ENCODE measurements at regions not wholly inside any gene's neighbourhood (a gene's known extent, or its start where the extent isn't known, plus 50 kb on each side); places are given as distances from the start of the nearest gene placed in this dataset.

GRCh38 chr5:110852053-110852452, 113.2 kb downstream of the SLC25A46 start:
- Histone ChIP-seq H3K4me1 (ENCODE audit: control insufficient read depth, extremely low read depth, insufficient read depth, low read length) (peaks cover 24% of the 10 kb centered on the region), H3K9me3 (ENCODE audit: control insufficient read depth, low read depth, low read length) (no peaks in the 10 kb centered on the region), H4K20me1 (ENCODE audit: control insufficient read depth, extremely low read depth, insufficient read depth, low read length) (no peaks in the 10 kb centered on the region), H3K4me2 (ENCODE audit: control insufficient read depth, extremely low read depth, insufficient read depth, low read depth, low read length) (no peak overlapping the region), H3K9me1 (ENCODE audit: control insufficient read depth, extremely low read depth, insufficient read depth, low read length) (no peaks in the 10 kb centered on the region), H3K4me3 (ENCODE audit: control insufficient read depth in 2 of 3, extremely low read depth in 1 of 3, insufficient read depth in 2 of 3, low read depth in 1 of 3, low read length in 3 of 3) (no peak overlapping the region), H3K36me3 (ENCODE audit: control insufficient read depth in 2 of 2, extremely low read depth in 1 of 2, insufficient read depth in 2 of 2, low read length in 2 of 2) (no peaks in the 10 kb centered on the region), H3K79me2 (ENCODE audit: control insufficient read depth, insufficient read depth, low read length) (no peaks in the 10 kb centered on the region), H3K9ac (ENCODE audit: control insufficient read depth, extremely low read depth, insufficient read depth, low read length) (no peak overlapping the region), H3K27ac (ENCODE audit: control insufficient read depth, insufficient read depth, low read length) (no peak overlapping the region), H3K27me3 (ENCODE audit: control insufficient read depth, extremely low read depth, insufficient read depth, low read length) (no peaks in the 10 kb centered on the region), H2AFZ (ENCODE audit: control insufficient read depth, low read length) (no peak overlapping the region)
- no peak for DNase-seq (ENCODE audit: low read depth, low spot score)
- dilution Hi-C loops (cut with MboI; ENCODE audit: extremely low pct_ligation_motif_present, low sequenced_read_pairs) = no loop called here
- TF ChIP-seq EZH2 (IDR thresholded peaks at IDR 0.05; ENCODE audit: low read length) = no peak
- TF ChIP-seq CTCF (optimal IDR thresholded peaks at IDR 0.05 in 1 of 3, IDR thresholded peaks at IDR 0.05 in 1 of 3, conservative IDR thresholded peaks at IDR 0.05 in 1 of 3; ENCODE audit: extremely low read depth in 1 of 3, insufficient read depth in 2 of 3, low read length in 3 of 3) = no peak
- no peak for FAIRE-seq

GRCh38 chr5:110852541-110852940, 113.7 kb downstream of the SLC25A46 start:
- Histone ChIP-seq H3K27me3 (ENCODE audit: control insufficient read depth, extremely low read depth, insufficient read depth, low read length) (no peaks in the 10 kb centered on the region), H3K79me2 (ENCODE audit: control insufficient read depth, insufficient read depth, low read length) (no peaks in the 10 kb centered on the region), H3K4me3 (ENCODE audit: control insufficient read depth in 2 of 3, extremely low read depth in 1 of 3, insufficient read depth in 2 of 3, low read depth in 1 of 3, low read length in 3 of 3) (no peak overlapping the region), H4K20me1 (ENCODE audit: control insufficient read depth, extremely low read depth, insufficient read depth, low read length) (no peaks in the 10 kb centered on the region), H3K27ac (ENCODE audit: control insufficient read depth, insufficient read depth, low read length) (peak overlapping the region; percentile 48), H3K4me1 (ENCODE audit: control insufficient read depth, extremely low read depth, insufficient read depth, low read length) (peaks cover 24% of the 10 kb centered on the region), H3K4me2 (ENCODE audit: control insufficient read depth, extremely low read depth, insufficient read depth, low read depth, low read length) (peak overlapping the region; percentile 79), H3K9me1 (ENCODE audit: control insufficient read depth, extremely low read depth, insufficient read depth, low read length) (no peaks in the 10 kb centered on the region), H3K36me3 (ENCODE audit: control insufficient read depth in 2 of 2, extremely low read depth in 1 of 2, insufficient read depth in 2 of 2, low read length in 2 of 2) (no peaks in the 10 kb centered on the region), H2AFZ (ENCODE audit: control insufficient read depth, low read length) (no peak overlapping the region), H3K9me3 (ENCODE audit: control insufficient read depth, low read depth, low read length) (no peaks in the 10 kb centered on the region), H3K9ac (ENCODE audit: control insufficient read depth, extremely low read depth, insufficient read depth, low read length) (no peak overlapping the region)
- TF ChIP-seq EZH2 (IDR thresholded peaks at IDR 0.05; ENCODE audit: low read length) = no peak
- no peak for TF ChIP-seq CTCF (optimal IDR thresholded peaks at IDR 0.05 in 1 of 3, IDR thresholded peaks at IDR 0.05 in 1 of 3, conservative IDR thresholded peaks at IDR 0.05 in 1 of 3; ENCODE audit: extremely low read depth in 1 of 3, insufficient read depth in 2 of 3, low read length in 3 of 3)
- FAIRE-seq (no peak), DNase-seq (ENCODE audit: low read depth, low spot score) (no peak)
- dilution Hi-C loops (cut with MboI; ENCODE audit: extremely low pct_ligation_motif_present, low sequenced_read_pairs) = no loop called here
